ENCODE measurements at regions not wholly inside any gene's neighbourhood (a gene's known extent, or its start where the extent isn't known, plus 50 kb on each side); places are given as distances from the start of the nearest gene placed in this dataset.
"Not testable (repeated sequence)": the region's sequence is repeated elsewhere in the genome, so short reads cannot be mapped to it uniquely, and the experiment has no call there.

- Mint-ChIP-seq H3K4me1 (peaks cover 36% of the 10 kb centered on the region), H3K27ac (peak overlapping the region; percentile 83), H3K27me3 (peaks cover 1% of the 10 kb centered on the region), H3K4me3 (no peak overlapping the region), H3K9me3 (peaks cover 8% of the 10 kb centered on the region), H3K36me3 (ENCODE audit: low read depth) (peaks cover 11% of the 10 kb centered on the region)
- DNase-seq = no peak
- ChIA-PET POLR2A (interaction anchor here (0.9 to 1.2 kb wide), 4 partner anchors 15 to 364 kb away, joined by 3 to 4 read pairs (median 3); partner anchors contain the start of gene SFMBT2), CTCF (interaction anchor here (0.5 to 1.5 kb wide), 3 partner anchors 21 to 128 kb away, joined by 4 to 6 read pairs (median 5); no protein-coding TSS in a partner anchor)
Measured at GRCh38 chr10:7046615-7047014, 364.2 kb downstream of the SFMBT2 start.

- POLR2A ChIA-PET = interaction anchor here (0.9 to 1.1 kb wide), 3 partner anchors 14 to 365 kb away, joined by 3 to 4 read pairs (median 3); partner anchors contain the start of gene SFMBT2
- H3K4me3 Mint-ChIP-seq = no peak overlapping the region
- H3K27ac Mint-ChIP-seq = peak overlapping the region; percentile 83
- H3K4me1 Mint-ChIP-seq = peaks cover 36% of the 10 kb centered on the region
- peaks cover 8% of the 10 kb centered on the region for H3K9me3 Mint-ChIP-seq
- peaks cover 11% of the 10 kb centered on the region for H3K36me3 Mint-ChIP-seq (ENCODE audit: low read depth)
- peak; percentile 53 for DNase-seq
- CTCF ChIA-PET = interaction anchor here (0.6 to 1.5 kb wide), 3 partner anchors 64 to 127 kb away, joined by 3 to 5 read pairs (median 4); no protein-coding TSS in a partner anchor
- H3K27me3 Mint-ChIP-seq = peaks cover 5% of the 10 kb centered on the region
Measured at GRCh38 chr10:7045891-7046599, 364.8 kb downstream of the SFMBT2 start.

DNA sequence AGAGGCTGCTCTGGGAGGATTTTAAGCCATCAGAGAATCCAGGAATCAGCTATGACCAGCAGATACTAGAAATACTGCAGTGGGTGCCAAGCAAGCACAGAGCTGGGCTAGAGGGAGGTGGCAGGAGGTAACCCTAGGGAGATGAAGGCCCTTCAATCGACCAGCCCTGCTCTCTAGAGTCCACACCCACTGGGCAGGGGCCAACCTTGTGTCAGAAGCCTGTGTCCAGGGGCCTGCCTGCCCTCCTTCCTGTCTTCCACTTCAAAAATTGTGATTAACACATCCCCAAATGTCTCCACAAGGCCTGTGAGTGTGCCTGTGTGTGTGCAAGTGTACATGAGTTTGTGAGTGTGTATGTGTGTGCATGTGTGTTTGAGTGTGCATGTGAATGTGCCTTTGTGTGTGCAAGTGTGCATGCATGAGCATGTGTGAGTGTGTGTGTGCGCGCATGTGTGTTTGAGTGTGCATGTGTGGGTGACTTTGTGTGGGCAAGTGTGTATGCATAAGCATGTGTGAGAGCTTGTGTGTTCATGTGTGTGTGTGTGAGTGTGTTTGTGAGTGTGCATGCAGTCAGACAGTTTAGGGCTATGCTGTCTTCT lies 367.7 kb downstream of the SFMBT2 start:
- Mint-ChIP-seq H3K27ac (no peak overlapping the region), H3K4me1 (peaks cover 44% of the 10 kb centered on the region), H3K9me3 (no peaks in the 10 kb centered on the region), H3K27me3 (peaks cover 15% of the 10 kb centered on the region), H3K36me3 (ENCODE audit: low read depth) (peaks cover 6% of the 10 kb centered on the region), H3K4me3 (no peak overlapping the region)
- ChIA-PET CTCF (interaction anchor here (1.2 kb wide), 1 partner anchor 12 kb away, joined by 3 read pairs; no protein-coding TSS in a partner anchor), POLR2A (no interaction called here)
- DNase-seq = no peak

DNA sequence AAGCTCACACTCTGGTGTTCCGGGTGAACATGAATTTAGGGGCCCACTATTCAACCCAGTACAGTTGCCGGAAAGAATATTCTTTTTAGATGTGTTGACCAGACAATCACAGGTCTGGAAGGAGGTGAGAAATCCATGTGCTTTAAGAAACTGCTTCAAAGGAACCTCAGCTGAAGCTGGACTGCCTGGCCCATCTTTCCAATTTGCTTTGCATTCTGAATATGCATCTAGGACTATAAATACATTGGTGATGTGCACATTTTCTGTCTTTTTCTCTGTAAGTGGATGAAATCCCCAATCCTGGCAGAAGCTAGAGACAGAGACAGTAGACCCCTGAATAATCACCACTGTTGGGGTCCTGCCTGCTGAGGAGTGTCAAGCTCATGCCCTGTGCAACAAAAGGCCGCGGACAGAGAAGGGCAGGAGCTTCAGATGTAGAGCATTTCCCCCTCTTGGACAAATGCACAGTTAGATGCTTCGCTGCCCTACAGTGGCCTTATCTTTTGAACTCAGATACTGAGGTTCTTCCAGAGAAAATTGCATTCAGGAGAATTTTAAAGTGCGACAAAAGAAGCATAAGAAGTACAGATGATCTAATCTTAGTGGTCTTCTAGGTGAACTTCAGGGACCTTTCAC lies 368.3 kb downstream of the SFMBT2 start:
- Mint-ChIP-seq H3K4me1 (peaks cover 43% of the 10 kb centered on the region), H3K4me3 (no peak overlapping the region), H3K9me3 (no peaks in the 10 kb centered on the region), H3K27me3 (peaks cover 15% of the 10 kb centered on the region), H3K27ac (no peak overlapping the region), H3K36me3 (ENCODE audit: low read depth) (peaks cover 2% of the 10 kb centered on the region)
- CTCF ChIA-PET = interaction anchor here (0.8 kb wide), 1 partner anchor 122 kb away, joined by 3 read pairs; no protein-coding TSS in a partner anchor
- POLR2A ChIA-PET = no interaction called here
- DNase-seq = no peak

- no peak for DNase-seq
- POLR2A ChIA-PET = no interaction called here
- Mint-ChIP-seq H3K4me3 (no peak overlapping the region), H3K27me3 (peaks cover 15% of the 10 kb centered on the region), H3K4me1 (peaks cover 40% of the 10 kb centered on the region), H3K9me3 (no peaks in the 10 kb centered on the region), H3K36me3 (ENCODE audit: low read depth) (no peaks in the 10 kb centered on the region), H3K27ac (no peak overlapping the region)
- CTCF ChIA-PET = interaction anchor here (0.8 kb wide), 1 partner anchor 122 kb away, joined by 3 read pairs; no protein-coding TSS in a partner anchor
Measured at GRCh38 chr10:7042000-7042399, 368.8 kb downstream of the SFMBT2 start.

DNA sequence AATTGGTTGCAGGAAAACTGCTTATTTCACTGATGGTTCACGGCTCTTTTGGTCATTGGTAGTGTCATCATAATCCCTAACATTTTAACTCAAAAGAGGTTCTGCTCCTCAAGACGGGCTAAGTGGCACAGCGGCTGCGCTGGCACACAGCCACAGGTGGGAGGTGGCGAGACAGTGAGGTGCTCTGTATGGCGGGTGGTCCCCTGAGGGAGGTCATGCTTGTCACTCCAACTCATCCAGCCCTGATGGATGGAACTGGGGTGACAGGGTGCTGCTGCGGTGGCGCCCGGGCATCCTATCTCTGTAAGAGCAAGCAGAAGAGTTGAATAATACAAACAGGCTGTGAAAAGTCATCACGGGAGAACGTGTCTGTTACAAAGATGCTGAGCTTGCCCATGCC lies 370.2 kb downstream of the SFMBT2 start:
- Mint-ChIP-seq H3K27ac (no peak overlapping the region), H3K4me3 (no peak overlapping the region), H3K4me1 (peaks cover 32% of the 10 kb centered on the region), H3K27me3 (peaks cover 15% of the 10 kb centered on the region), H3K9me3 (peaks cover 2% of the 10 kb centered on the region), H3K36me3 (ENCODE audit: low read depth) (no peaks in the 10 kb centered on the region)
- ChIA-PET CTCF (no interaction called here), POLR2A (no interaction called here)
- DNase-seq = no peak

DNA sequence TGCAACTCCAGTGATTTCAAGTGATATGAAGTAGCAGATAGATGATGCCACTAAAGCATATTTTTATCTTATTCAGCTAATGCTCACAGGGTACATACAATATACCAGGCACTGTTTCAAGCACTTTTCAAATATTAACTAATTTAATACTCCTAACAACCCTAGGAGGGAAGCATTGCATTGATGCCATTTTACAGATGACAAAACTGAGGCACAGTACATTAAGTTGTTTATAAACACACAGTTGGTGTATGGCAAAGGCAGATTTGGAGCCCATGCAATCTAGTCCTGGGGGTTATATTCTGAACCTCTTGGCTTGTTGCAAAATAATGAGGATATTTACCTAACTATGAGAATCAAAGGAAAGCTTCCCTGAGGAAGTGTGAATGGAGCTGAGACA lies 371.0 kb downstream of the SFMBT2 start:
- H3K4me3 Mint-ChIP-seq = no peak overlapping the region
- ChIA-PET CTCF (interaction anchor here (1.5 kb wide), 1 partner anchor 122 kb away, joined by 3 read pairs; no protein-coding TSS in a partner anchor), POLR2A (no interaction called here)
- H3K9me3 Mint-ChIP-seq = peaks cover 4% of the 10 kb centered on the region
- H3K4me1 Mint-ChIP-seq = peaks cover 33% of the 10 kb centered on the region
- no peaks in the 10 kb centered on the region for H3K36me3 Mint-ChIP-seq (ENCODE audit: low read depth)
- peaks cover 15% of the 10 kb centered on the region for H3K27me3 Mint-ChIP-seq
- no peak for DNase-seq
- no peak overlapping the region for H3K27ac Mint-ChIP-seq

- CTCF ChIA-PET = no interaction called here
- peaks cover 15% of the 10 kb centered on the region for H3K27me3 Mint-ChIP-seq
- H3K4me1 Mint-ChIP-seq = peaks cover 39% of the 10 kb centered on the region
- no peak for DNase-seq
- H3K27ac Mint-ChIP-seq = no peak overlapping the region
- POLR2A ChIA-PET = no interaction called here
- H3K4me3 Mint-ChIP-seq = no peak overlapping the region
- H3K36me3 Mint-ChIP-seq (ENCODE audit: low read depth) = peaks cover 8% of the 10 kb centered on the region
- H3K9me3 Mint-ChIP-seq = peaks cover 12% of the 10 kb centered on the region
Measured at GRCh38 chr10:7038416-7038815, 372.4 kb downstream of the SFMBT2 start.

DNA sequence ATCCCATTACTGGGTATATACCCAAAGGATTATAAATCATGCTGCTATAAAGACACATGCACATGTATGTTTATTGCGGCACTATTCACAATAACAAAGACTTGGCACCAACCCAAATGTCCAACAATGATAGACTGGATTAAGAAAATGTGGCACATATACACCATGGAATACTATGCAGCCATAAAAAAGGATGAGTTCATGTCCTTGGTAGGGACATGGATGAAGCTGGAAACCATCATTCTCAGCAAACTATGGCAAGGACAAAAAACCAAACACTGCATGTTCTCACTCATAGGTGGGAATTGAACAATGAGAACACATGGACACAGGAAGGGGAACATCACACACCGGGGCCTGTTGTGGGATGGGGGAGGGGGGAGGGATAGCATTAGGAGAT lies 373.4 kb downstream of the SFMBT2 start:
- DNase-seq, CTCF ChIA-PET, H3K27ac Mint-ChIP-seq, H3K4me3 Mint-ChIP-seq: not testable (repeated sequence)
- Mint-ChIP-seq H3K4me1 (peaks cover 46% of the 10 kb centered on the region), H3K36me3 (ENCODE audit: low read depth) (peaks cover 13% of the 10 kb centered on the region), H3K9me3 (peaks cover 12% of the 10 kb centered on the region), H3K27me3 (peaks cover 15% of the 10 kb centered on the region)
- POLR2A ChIA-PET = interaction anchor here (1.0 kb wide), 1 partner anchor 110 kb away, joined by 3 read pairs; no protein-coding TSS in a partner anchor

- ChIA-PET POLR2A (interaction anchor here (1.0 kb wide), 1 partner anchor 110 kb away, joined by 3 read pairs; no protein-coding TSS in a partner anchor), CTCF (no interaction called here)
Measured at GRCh38 chr10:7036951-7037350, 373.9 kb downstream of the SFMBT2 start.

GRCh38 chr10:7035126-7035761 lies 375.6 kb downstream of the SFMBT2 start:
- ChIA-PET POLR2A (no interaction called here), CTCF (interaction anchor here (0.6 to 1.2 kb wide), 2 partner anchors 9 to 120 kb away, joined by 3 to 4 read pairs; no protein-coding TSS in a partner anchor)
- Mint-ChIP-seq H3K4me1 (peaks cover 61% of the 10 kb centered on the region), H3K9me3 (peaks cover 18% of the 10 kb centered on the region), H3K36me3 (ENCODE audit: low read depth) (peaks cover 16% of the 10 kb centered on the region), H3K27ac (peak overlapping the region; percentile 53), H3K4me3 (no peak overlapping the region), H3K27me3 (peaks cover 10% of the 10 kb centered on the region)
- DNase-seq = peak; percentile 22

More at GRCh38 chr10:7036951-7037350, 373.9 kb downstream of the SFMBT2 start:
- H3K4me1 Mint-ChIP-seq = peaks cover 50% of the 10 kb centered on the region
- H3K27me3 Mint-ChIP-seq = peaks cover 14% of the 10 kb centered on the region
- H3K4me3 Mint-ChIP-seq = no peak overlapping the region
- H3K27ac Mint-ChIP-seq = no peak overlapping the region
- no peak for DNase-seq
- peaks cover 13% of the 10 kb centered on the region for H3K36me3 Mint-ChIP-seq (ENCODE audit: low read depth)
- H3K9me3 Mint-ChIP-seq = peaks cover 12% of the 10 kb centered on the region

GRCh38 chr10:7033031-7033430 lies 377.8 kb downstream of the SFMBT2 start:
- Mint-ChIP-seq H3K4me1 (peaks cover 73% of the 10 kb centered on the region), H3K4me3 (no peak overlapping the region), H3K36me3 (ENCODE audit: low read depth) (peaks cover 21% of the 10 kb centered on the region), H3K27ac (peak overlapping the region; percentile 55), H3K27me3 (peaks cover 3% of the 10 kb centered on the region), H3K9me3 (peaks cover 23% of the 10 kb centered on the region)
- DNase-seq = no peak
- ChIA-PET POLR2A (no interaction called here), CTCF (no interaction called here)
